Endothelial cell (in vitro differentiated cells): ENCODE measurements at regions not wholly inside any gene's neighbourhood (a gene's known extent, or its start where the extent isn't known, plus 50 kb on each side); places are given as distances from the start of the nearest gene placed in this dataset.

ENCODE experiments used
- DNase-seq: peaks from one replicate; pipeline ENCODE4 v3.0.0; 2021; ENCODE audit warnings: low spot score
- H3K27ac Mint-ChIP-seq: one replicate; pipeline ENCODE4 v1.8.0; 2021; ENCODE audit warnings: mixed read lengths, inconsistent platforms; ENCODE audit not compliant: unreplicated experiment
- H3K27me3 Mint-ChIP-seq: one replicate; pipeline ENCODE4 v1.8.0; 2021; ENCODE audit warnings: mild to moderate bottlenecking, moderate library complexity, mixed read lengths, inconsistent platforms; ENCODE audit not compliant: unreplicated experiment
- H3K36me3 Mint-ChIP-seq: one replicate; pipeline ENCODE4 v1.8.0; 2021; ENCODE audit warnings: mild to moderate bottlenecking, low read depth, mixed read lengths, inconsistent platforms; ENCODE audit not compliant: unreplicated experiment
- H3K4me1 Mint-ChIP-seq: one replicate; pipeline ENCODE4 v1.8.0; 2021; ENCODE audit warnings: mild to moderate bottlenecking, mixed read lengths, inconsistent platforms; ENCODE audit not compliant: unreplicated experiment
- H3K4me3 Mint-ChIP-seq: one replicate; pipeline ENCODE4 v1.8.0; 2021; ENCODE audit warnings: mild to moderate bottlenecking, mixed read lengths, inconsistent platforms; ENCODE audit not compliant: unreplicated experiment
- H3K9me3 Mint-ChIP-seq: one replicate; pipeline ENCODE4 v1.8.0; 2021; ENCODE audit warnings: mixed read lengths, inconsistent platforms; ENCODE audit not compliant: unreplicated experiment
- CTCF ChIP-seq: fragments of 200-600 bp; sonication (generic); IDR thresholded peaks from one replicate; pipeline ENCODE4 v1.5.0; 2021; ENCODE audit warnings: antibody characterized with exemption; ENCODE audit not compliant: unreplicated experiment

GRCh38 chr2:193580176-193580950 is 1385.6 kb upstream of the TMEFF2 start:
- H3K9me3 Mint-ChIP-seq = no peaks in the 10 kb centered on the region
- no peak for TF ChIP-seq CTCF
- H3K4me1 Mint-ChIP-seq = no peaks in the 10 kb centered on the region
- H3K27ac Mint-ChIP-seq = no peak overlapping the region
- H3K36me3 Mint-ChIP-seq = no peaks in the 10 kb centered on the region
- no peak overlapping the region for H3K4me3 Mint-ChIP-seq
- no peaks in the 10 kb centered on the region for H3K27me3 Mint-ChIP-seq
- no peak for DNase-seq

- no peak for DNase-seq
- no peaks in the 10 kb centered on the region for H3K4me1 Mint-ChIP-seq
- no peak overlapping the region for H3K27ac Mint-ChIP-seq
- no peaks in the 10 kb centered on the region for H3K27me3 Mint-ChIP-seq
- no peak overlapping the region for H3K4me3 Mint-ChIP-seq
- TF ChIP-seq CTCF = no peak
- H3K36me3 Mint-ChIP-seq = no peaks in the 10 kb centered on the region
- H3K9me3 Mint-ChIP-seq = no peaks in the 10 kb centered on the region
These were observed 1372.2 kb upstream of the TMEFF2 start for GRCh38 chr2:193566886-193567285.

- H3K4me1 Mint-ChIP-seq = no peaks in the 10 kb centered on the region
- no peak for TF ChIP-seq CTCF
- H3K36me3 Mint-ChIP-seq = no peaks in the 10 kb centered on the region
- H3K4me3 Mint-ChIP-seq = no peak overlapping the region
- H3K27me3 Mint-ChIP-seq = no peaks in the 10 kb centered on the region
- no peak for DNase-seq
- H3K27ac Mint-ChIP-seq = no peak overlapping the region
- no peaks in the 10 kb centered on the region for H3K9me3 Mint-ChIP-seq
These were observed 1371.5 kb upstream of the TMEFF2 start for GRCh38 chr2:193566276-193566675.

GRCh38 chr2:193562031-193562430 is 1367.3 kb upstream of the TMEFF2 start:
- H3K9me3 Mint-ChIP-seq = no peaks in the 10 kb centered on the region
- no peak overlapping the region for H3K27ac Mint-ChIP-seq
- no peaks in the 10 kb centered on the region for H3K27me3 Mint-ChIP-seq
- no peak overlapping the region for H3K4me3 Mint-ChIP-seq
- no peak for TF ChIP-seq CTCF
- DNase-seq = no peak
- H3K36me3 Mint-ChIP-seq = no peaks in the 10 kb centered on the region
- H3K4me1 Mint-ChIP-seq = peaks cover 5% of the 10 kb centered on the region

- H3K36me3 Mint-ChIP-seq = no peaks in the 10 kb centered on the region
- H3K27ac Mint-ChIP-seq = no peak overlapping the region
- H3K4me1 Mint-ChIP-seq = peaks cover 5% of the 10 kb centered on the region
These were observed 1366.3 kb upstream of the TMEFF2 start for GRCh38 chr2:193561054-193561453.

More at GRCh38 chr2:193561054-193561453, 1366.3 kb upstream of the TMEFF2 start:
- Mint-ChIP-seq H3K27me3 (no peaks in the 10 kb centered on the region), H3K9me3 (no peaks in the 10 kb centered on the region), H3K4me3 (no peak overlapping the region)
- DNase-seq = no peak
- no peak for TF ChIP-seq CTCF
